DMS79 (cell line): ENCODE measurements at regions not wholly inside any gene's neighbourhood (a gene's known extent, or its start where the extent isn't known, plus 50 kb on each side); places are given as distances from the start of the nearest gene placed in this dataset.

Experiments used
- DNase-seq: peaks from one replicate; lab custom pipeline; 2025; lab: John Stamatoyannopoulos, UW

DNA sequence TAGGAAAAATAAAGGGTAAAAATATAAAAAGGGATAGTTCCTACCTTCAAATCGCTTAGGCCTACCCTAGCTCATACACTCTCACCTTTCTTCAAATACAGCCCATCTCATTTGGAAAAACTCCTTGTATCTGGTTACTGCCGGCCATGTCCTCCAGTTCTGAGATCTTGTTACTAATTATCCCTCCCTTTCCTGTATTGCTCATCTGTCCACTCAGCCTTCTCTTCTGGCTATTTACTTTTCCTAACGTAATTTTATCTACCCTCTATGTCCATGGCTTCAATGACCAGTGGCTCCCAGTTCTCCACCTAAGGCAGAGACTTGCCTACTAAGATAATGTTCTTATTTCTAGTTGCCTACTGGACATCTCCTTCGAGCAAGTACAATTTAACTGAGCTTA, 342.9 kb upstream of the ACVR2A start:
- DNase-seq: no peak

DNA sequence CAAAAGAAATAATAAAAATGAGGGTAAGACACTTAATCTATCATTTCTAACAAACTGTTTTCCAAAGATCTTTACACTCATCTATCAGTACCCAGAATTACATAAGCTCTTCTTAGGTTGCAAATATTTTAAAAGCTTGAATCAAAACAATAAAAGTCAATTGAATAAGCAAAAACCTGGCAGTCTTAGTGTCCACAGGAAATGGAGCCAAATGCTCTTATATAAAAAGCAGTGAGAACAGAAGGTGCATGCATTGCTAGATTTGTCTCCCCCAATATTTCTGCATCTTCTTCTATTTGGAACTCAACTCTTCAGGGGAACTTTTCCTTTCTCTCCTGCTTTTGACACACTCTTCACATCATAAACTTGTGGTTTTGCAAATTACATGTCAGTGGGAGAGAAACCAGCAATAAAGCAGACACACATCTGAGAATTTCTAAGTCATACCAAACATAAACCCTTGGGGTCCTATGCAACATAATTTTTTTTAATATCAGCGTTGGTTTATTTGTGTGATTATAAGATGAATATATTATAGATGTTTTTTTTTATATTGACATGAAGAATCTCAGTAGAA, 343.9 kb upstream of the ACVR2A start:
- no peak for DNase-seq

DNA sequence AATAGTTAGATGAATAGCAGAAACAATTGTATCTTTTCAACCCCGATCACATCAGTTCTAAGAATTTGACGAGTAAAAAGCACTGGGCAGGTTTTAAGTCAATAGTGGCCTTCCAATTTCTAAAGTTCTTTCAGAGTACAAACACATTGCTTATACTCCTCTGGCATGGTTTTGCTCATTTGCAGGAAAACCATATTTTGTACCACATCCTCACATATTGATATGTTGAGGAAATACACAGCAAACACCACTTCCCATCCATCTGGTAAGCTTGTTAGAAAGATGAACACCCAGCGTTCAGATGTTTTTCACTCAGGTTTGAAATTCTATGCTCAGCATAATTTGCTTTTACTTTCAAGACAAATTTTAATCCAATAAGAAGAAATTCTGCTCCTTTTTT, 344.6 kb upstream of the ACVR2A start:
- no peak for DNase-seq

DNA sequence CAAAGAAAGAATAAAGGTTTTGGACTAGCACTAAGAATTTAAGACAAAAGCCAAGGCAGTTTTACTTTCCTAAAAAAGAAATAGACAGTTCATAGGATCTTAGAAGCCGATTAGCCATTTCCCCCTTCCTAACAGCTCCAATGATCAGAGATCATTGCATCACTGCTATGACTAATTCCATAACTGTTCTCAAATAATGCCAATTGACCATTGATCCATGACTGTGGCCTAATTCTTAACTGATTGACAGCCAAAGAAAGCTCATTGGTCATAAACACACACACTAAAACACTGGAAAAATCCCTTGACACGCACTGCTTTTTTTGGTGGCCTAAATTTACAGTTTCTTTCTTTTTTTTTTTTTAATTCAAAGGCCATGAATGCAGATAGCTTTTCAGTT, 345.0 kb upstream of the ACVR2A start:
- no peak for DNase-seq

DNA sequence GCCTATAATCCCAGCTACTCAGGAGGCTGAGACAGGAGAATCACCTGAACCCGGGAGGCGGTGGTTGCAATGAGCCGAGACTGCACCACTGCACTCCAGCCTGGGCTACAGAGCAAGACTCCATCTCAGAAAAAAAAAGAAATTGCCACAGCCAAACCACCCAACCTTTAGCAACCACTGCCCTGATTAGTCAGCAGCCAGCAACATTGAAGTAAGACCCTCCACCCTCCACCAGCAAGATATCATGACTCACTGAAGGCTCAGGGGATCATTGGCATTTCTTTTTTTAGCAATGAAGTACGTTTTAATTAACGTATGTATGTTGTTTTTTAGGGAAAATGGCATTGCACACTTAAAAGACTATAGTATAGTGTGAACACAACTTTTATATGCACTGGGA, 349.1 kb upstream of the ACVR2A start:
- no peak for DNase-seq

DNA sequence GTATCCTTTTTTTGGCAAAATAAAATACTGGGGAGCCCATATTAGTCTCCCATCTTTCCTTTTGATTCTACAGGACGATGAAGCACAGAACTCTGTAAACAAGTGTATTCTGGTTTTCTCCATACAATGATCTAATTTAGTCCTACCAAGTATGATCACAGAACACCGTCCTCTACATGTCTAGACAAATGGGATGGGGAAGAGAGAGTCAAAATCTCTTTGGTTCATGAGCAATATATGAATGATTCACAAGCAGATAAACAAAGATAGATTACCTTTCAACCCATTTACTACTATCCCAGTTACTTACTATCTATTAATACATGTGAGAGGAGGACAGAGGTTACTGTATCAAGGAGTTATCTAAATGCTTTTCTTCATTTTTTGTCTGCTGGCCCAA, 352.4 kb upstream of the ACVR2A start:
- no peak for DNase-seq

DNA sequence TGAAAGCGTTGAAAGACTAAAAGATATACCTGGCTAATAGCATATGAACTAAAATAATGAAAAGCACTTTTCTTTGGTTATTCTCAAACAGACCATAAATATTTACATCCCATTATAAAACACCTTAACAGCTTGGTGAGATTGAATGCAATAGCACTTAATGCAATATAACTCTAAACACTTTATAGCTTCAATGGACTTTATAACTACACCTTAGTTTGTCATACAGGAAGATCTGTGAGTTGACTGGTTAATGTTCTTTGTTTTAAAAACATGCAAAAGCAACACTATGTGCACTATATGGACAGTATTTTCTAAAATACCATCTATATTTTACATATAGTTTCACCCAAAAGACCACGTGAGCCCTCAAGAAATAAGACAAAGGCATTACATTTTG, 353.3 kb upstream of the ACVR2A start:
- no peak for DNase-seq

DNA sequence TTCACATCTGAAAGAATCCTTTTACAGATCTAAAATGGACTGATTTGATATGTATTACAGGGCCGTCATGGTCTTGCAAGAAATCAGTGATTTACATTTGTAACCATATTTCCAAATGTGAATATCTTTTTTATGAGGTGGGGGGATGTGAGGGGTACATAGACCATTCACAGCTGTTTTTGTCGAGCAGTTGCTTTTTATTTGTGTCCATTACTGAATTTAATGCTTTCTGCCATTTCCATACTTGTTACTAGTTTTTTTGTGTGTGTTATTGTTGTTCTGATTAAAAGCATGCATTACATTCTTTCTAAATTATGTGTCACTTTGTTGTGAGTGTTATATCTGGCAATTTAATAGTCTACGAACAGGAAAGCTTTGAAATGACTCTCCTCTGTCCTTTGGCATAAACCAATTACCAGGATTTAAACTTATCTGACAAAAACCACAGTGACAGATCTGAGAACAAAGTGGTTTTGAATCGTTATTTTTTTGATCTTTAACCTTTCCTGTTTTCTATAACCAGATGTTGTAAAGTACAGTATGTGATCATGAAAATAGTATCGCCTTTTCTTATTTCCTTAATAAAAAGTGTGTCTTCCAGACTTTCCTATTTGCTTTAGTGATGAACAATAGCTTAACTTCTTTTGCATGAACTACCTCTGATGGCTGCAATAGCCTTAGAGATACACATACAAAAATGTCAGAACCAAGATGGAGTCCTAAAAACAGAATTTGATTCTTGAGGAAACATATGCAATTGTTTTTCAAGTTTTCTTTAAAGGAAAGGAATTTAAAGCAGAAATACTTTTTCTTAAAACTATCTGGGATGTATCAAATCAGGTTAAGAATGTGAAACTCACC, 354.2 kb upstream of the ACVR2A start:
- DNase-seq: no peak

DNA sequence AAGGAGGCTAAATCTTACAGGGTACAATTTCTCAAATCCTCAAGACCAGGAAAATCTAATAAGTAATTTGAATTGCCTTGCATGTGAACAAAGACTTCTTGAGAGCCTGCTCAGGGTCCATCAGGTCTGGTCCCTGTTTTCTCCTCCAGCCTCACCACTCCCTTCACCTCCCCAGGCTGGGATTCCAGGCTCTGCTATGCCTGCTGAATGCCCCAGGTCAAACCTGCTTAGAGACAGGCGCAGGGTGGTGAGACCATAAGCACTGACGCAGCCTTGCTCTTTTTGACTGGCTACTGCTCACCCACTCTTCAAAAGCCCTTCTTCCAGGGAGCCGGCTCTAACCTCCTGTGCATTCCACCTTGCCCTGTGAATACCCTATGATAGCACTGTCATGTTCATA, 356.4 kb upstream of the ACVR2A start:
- no peak for DNase-seq

DNA sequence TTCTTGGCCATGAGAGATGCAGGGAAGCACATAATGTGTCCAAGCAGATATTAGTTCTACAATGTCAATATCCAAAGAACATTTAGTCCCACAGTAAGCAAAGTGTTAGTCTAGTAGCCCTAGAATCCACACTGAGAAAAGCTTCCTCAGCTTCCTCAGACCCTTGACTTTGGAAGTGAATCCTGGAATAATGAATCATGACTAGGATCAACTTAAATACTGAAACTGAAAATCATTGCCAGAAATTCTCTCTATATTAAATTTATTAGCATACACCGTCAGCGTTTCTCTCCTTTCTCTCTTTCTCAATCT, 356.9 kb upstream of the ACVR2A start:
- no peak for DNase-seq

DNA sequence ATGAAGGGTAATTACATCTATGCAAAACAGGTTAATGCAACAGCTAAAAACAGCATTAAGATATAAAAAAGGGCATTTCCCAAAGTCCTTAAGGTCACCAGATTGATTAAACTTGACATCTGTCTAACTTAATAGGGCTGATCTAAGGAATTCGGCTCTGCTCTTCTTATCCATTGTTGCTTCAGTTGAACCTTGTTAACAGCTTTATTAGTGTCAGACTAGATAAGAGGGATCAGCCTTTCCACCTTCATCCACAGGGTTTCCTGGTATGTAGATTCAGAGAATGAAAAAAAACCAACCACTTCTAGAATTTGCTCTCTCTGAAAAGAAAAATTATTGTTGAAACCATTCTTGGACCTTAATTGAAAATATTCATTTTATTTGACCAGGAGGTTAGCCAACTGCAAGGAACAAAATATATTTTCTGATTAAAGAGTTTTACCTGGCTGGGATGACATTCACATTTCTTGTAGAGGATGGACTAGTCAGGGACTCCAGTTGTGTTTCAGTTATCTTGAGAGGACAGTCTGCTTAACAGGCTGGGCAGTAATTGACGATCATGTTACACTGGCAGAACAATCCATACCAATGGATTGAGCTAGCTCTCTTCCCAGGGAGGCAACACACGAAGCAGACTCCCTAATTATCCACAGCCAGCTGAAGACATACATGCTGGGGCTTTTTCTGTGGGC, 357.4 kb upstream of the ACVR2A start:
- no peak for DNase-seq

DNA sequence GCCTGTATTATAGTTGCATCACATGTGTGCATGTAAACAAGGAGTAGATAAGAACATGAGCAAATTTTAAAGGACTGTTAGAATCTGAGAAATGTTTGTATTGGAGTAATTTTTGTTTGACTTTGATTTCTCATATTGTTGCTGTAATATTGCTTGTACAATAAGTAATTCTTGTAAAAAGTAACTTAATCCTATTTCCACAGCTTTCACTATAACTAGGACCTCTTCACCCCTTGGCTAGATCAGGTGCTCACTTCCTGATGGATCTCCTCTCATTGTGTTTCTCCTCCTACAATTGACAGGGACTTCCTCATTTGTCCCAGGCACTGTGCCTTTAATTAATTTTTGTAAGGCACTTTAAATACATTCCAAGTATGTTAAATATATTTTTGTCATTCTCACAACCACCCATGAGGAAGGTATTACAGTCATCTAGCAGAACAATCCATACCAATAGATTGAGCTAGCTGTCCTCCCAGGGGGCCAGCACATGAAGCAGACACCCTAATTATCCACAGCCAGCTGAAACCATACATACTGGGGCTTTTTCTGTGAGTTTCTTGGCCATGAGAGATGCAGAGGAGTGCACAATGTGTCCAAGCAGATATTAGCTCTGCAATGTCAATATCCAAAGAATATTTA, 359.5 kb upstream of the ACVR2A start:
- no peak for DNase-seq

DNA sequence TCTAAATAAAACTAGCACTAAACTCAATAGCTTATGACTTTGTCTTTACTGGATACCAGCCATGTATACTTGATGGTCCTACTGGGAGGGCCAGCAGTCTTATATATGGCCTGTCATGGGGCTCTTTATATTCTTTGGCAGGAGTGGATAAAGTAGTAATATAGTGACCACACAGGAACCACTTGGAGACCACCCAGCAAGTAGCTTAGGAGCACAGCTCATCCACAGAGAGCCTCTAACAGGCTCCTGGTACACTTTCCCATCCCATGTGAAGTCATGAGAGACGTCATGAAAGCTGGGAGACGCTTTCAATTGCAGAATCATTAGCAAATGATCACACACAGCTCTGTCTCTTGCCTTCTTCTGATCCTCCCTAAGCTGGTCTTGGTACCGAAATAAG, 360.9 kb upstream of the ACVR2A start:
- no peak for DNase-seq

DNA sequence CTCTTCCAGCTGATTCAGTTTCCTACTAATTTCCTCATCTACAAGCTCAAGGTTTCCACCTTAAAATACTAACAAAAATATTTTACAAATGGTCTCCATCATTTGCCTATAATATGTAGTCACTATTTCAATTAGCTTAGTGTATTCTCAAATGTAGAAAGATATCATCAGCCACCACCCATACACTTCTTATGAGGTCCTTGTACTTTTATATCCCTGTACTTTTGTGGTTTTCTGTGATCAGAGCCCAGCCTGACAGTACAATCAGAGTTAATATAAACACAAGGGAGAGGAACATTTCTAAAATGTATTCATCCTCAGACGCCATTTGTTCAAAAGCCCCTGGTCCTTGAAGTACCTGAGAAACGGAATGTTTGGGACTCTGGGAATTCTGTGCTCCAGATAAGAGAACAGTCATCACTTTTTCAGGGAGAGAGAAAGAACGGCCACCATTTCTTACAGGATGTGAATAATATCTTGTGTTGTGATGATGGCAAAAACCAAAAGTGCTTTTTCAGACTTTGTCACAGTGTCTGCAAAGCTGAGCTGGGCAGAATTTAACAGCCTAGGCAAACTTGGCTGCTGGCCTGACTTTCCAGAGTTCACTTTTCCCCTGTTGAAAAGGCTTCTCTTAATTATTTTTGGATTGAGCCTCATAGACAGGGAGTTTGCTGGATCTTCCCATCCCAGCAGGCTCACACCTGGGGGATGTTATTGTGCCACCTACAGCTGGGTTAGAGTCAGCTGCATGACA, 361.7 kb upstream of the ACVR2A start:
- DNase-seq: no peak

DNA sequence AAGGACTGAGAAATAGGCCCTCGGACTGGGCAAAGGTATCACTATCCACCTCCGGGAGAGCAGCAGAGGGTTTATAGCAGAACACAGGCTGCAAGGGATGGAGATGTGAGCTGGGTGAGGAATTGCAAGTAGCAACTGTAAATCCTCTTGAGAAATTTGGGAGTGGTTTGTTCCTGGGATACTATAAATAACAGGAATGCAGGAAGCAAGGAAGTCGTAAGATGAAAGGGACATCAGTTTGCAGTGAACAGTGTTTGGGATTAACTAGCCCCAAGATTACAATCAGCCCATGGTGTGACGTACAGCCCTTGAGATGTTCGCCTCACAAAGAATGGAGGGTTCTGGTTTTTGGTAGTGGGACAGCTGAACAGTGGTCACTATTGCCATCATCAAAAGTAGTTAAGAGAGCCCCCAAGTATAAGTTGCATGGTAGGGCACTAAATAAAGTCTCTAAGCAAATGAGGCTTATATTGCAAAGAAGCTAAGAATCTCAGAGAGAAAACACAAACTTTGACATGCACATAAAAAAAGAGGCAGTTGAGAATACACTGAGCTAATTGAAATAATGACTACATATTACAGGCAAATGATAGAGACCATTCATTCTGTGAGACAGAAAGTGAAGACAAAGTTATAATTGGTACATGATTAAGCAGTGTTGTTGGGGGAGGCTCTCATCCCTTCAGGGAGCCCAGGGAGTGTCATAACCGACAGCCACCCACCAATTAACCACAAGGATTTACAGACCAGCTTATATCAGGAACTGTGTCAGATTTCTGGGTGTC, 362.5 kb upstream of the ACVR2A start:
- no peak for DNase-seq

DNA sequence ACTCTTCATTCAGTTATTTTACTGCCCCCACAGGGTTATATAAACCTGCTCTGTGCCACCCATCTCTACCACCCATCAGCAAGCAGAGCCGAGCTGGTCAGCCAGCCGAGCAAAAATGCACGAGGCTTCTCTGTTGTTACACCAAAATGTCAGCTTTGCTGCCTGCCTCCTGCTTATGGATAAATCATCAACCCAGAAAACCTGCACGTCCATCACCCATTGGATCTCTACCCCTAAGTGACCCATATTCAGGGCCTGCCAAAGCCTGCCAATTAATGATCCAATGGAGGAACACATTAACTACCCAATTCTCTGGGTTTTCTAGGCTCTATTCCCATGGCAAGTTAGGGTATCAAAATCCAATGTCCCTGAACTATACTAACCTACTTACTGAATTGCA, 365.5 kb upstream of the ACVR2A start:
- DNase-seq: no peak

DNA sequence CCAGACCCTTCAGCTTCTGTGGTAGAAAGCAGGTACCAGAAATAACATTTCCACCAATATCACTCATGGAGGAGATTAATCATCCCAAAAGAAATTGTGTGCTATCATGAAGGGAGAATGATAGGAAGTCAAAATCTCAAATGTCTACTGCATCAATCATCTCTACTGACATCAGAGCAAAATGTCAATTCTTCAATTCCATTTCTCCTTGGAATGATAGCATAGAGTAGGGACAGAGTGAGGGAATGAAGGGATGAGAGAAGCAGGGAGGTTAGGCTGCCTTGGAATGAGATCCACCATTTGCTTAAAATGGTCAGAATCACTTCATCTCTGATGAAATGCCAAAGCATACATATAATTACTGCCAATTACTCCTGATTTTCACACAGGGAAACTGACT, 371.8 kb upstream of the ACVR2A start:
- DNase-seq: no peak

DNA sequence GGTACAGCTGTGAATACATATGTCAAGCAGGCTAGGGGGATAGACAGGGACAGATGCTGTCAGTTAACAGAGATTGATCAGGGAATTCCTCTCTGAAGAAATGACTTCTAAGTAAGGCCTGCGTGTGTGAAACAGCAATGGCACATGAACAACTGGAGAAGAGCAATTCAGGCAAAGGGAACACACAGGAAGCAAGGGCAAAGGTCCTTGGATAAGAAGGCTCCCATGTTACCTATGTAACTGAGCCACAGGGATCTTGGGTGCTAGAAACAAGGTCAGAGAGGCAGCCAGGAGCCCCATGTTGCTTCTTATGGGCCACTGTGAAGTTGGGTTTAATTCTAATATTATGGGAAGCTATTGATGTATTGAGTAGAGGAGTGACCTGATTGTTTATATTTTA, 373.7 kb upstream of the ACVR2A start:
- DNase-seq: no peak

DNA sequence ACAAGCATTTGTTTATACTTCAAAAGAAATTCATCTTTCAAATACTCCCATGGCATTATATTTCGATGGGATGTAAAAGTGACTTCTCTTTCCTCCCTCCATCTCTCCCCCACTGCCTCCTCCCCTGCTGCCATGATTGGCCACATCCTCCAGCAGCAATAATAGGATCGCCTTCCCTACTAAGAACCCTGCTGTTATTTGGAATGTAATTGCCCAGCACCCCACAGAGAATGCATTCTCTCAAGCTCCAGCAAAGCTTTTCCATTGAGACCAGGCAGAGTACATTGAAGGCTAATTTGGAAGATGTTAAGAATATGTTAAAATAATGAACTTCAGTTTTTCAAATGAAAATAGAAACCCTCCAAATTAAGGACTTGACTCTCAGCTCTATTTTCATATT, 375.4 kb upstream of the ACVR2A start:
- DNase-seq: no peak

DNA sequence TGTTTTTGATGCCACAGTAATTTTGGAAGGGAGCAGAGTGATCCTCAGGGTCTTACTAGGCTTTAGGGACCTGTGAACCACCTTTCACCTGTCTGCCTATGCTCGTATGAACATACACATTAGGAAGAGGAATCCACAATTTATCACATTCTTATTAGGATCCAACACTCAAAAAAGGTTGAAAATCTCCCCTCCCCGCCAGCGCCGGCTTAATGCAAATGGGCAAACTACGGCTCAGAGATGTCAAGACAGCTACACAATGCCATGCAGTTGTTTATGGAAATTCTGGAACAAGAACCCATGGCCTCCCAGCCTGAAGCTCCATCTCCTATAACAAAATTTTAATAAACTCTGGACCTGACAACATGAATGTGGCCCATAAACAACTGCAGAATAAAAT, 375.9 kb upstream of the ACVR2A start:
- no peak for DNase-seq

DNA sequence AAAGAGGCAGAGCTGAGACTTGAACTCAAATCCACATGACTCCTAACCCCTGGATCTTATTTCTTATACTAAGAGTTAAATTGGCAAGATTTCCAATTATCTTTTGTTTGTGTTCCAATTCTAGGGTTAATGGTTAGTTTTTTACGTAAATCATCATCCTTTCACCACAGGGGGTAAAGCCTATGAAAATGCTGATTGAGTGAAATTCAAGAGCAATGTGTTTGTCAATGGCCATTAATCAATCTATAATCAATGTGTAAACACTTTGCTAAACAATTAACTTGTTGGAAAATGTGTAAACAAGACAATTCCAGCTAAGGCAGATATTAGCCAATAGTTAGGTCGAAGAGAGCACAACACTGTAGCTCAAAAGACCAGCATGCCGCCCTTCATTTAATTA, 376.5 kb upstream of the ACVR2A start:
- no peak for DNase-seq

DNA sequence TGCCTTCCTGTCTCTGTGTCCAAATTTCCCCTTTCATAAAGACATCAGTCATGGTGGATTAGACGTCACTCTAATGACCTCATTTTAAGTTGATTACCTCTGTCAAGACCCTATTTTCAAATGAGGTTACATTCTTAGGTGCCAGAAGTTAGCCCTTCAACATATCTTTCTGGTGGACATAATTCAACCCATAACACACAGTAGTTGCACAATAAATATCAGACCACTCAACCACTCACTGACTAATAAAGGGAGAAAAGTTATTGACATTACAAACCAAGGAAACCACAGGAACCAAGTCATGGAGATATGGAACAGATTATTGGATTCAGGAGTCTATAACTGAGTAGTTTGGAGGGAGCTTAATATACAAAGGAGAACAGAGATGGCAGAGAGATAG, 377.4 kb upstream of the ACVR2A start:
- DNase-seq: no peak
